ENCODE measurements at regions not wholly inside any gene's neighbourhood (a gene's known extent, or its start where the extent isn't known, plus 50 kb on each side); places are given as distances from the start of the nearest gene placed in this dataset.
"Not testable (repeated sequence)": the region's sequence is repeated elsewhere in the genome, so short reads cannot be mapped to it uniquely, and the experiment has no call there.

GRCh38 chr14:101675835-101676234, 85.7 kb upstream of the PPP2R5C start:
- not testable (repeated sequence) for TF ChIP-seq CTCF, POLR2A (IDR thresholded peaks at IDR 0.05)
